ENCODE measurements at regions not wholly inside any gene's neighbourhood (a gene's known extent, or its start where the extent isn't known, plus 50 kb on each side); places are given as distances from the start of the nearest gene placed in this dataset.

DNA sequence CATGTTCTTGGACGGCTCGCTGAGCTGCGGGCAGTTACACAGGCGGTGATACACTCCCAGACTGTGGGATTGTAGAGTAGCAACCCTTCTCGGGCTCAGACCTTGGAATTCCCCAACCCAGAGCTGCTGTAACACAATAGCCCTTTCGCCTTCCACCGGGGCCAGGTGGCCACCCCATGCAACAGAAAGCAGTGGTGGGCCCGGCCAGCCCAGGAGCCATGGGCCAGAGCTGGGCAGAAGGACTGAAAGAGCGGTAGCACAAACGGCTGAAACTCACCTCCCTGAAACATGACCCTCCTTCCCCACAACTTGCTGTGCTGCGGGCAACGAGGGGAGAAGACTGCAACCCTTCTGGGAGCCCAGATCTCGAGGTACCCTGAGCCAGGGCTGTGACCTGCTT, 429.0 kb downstream of the SLITRK1 start:
- Histone ChIP-seq H2AFZ (ENCODE audit: insufficient read depth, low read depth, low read length, poor library complexity, severe bottlenecking) (no peak overlapping the region), H3K4me3 (ENCODE audit: control extremely low read depth in 1 of 5, extremely low read depth in 1 of 5, insufficient read depth in 1 of 5, low read depth in 2 of 5, low read length in 4 of 5) (no peak overlapping the region), H4K20me1 (ENCODE audit: control insufficient read depth, insufficient read depth, low read length, poor library complexity, severe bottlenecking) (no peaks in the 10 kb centered on the region), H3K27me3 (replicated peaks in 1 of 4; ENCODE audit: control extremely low read depth in 1 of 4, control insufficient read depth in 3 of 4, insufficient read depth in 4 of 4, low read length in 3 of 4) (no peaks in the 10 kb centered on the region), H3K4me2 (replicated peaks; ENCODE audit: low read depth, low read length, poor library complexity, severe bottlenecking) (no peak overlapping the region), H3K79me2 (ENCODE audit: control insufficient read depth, insufficient read depth, low read length) (no peaks in the 10 kb centered on the region), H3K9ac (ENCODE audit: low read length) (no peak overlapping the region), H3K36me3 (replicated peaks in 1 of 2; ENCODE audit: control extremely low read depth in 1 of 2, control insufficient read depth in 1 of 2, extremely low read depth in 1 of 2, insufficient read depth in 2 of 2, low read length in 1 of 2) (no peaks in the 10 kb centered on the region), H3K27ac (ENCODE audit: low read length in 2 of 2) (no peak overlapping the region), H3K9me3 (ENCODE audit: control extremely low read depth in 1 of 3, control insufficient read depth in 2 of 3, insufficient read depth in 1 of 3, low read length in 2 of 3) (peaks cover 0 to 20% (median 0%) of the 10 kb centered on the region in 3 donors), H3K4me1 (ENCODE audit: control insufficient read depth in 2 of 2, insufficient read depth in 2 of 2, low read length in 2 of 2) (no peaks in the 10 kb centered on the region)
- H3K9me3 Mint-ChIP-seq (ENCODE audit: insufficient read depth), result no peaks in the 10 kb centered on the region
- intact Hi-C loops (cut with micrococcal nuclease), result no loop called here
- no peaks in the 10 kb centered on the region for H3K27me3 Mint-ChIP-seq
- H3K27ac Mint-ChIP-seq, result no peak overlapping the region
- H3K4me3 Mint-ChIP-seq, result no peak overlapping the region
- ChIA-PET CTCF (no interaction called here), POLR2A (no interaction called here)
- TF ChIP-seq, protein P1, sequence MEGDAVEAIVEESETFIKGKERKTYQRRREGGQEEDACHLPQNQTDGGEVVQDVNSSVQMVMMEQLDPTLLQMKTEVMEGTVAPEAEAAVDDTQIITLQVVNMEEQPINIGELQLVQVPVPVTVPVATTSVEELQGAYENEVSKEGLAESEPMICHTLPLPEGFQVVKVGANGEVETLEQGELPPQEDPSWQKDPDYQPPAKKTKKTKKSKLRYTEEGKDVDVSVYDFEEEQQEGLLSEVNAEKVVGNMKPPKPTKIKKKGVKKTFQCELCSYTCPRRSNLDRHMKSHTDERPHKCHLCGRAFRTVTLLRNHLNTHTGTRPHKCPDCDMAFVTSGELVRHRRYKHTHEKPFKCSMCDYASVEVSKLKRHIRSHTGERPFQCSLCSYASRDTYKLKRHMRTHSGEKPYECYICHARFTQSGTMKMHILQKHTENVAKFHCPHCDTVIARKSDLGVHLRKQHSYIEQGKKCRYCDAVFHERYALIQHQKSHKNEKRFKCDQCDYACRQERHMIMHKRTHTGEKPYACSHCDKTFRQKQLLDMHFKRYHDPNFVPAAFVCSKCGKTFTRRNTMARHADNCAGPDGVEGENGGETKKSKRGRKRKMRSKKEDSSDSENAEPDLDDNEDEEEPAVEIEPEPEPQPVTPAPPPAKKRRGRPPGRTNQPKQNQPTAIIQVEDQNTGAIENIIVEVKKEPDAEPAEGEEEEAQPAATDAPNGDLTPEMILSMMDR (IDR thresholded peaks at IDR 0.05), result no peak
- TF ChIP-seq EZH2 (IDR thresholded peaks at IDR 0.05; ENCODE audit: borderline replicate concordance, insufficient read depth, low read depth, low read length, poor library complexity, severe bottlenecking), result no peak
- ATAC-seq (ENCODE audit: low read depth) (no peak), DNase-seq (no peak)
- no peaks in the 10 kb centered on the region for H3K4me1 Mint-ChIP-seq
- WGBS (ENCODE audit: insufficient coverage), result 87% methylated on average over 8 of the region's 13 CpGs

DNA sequence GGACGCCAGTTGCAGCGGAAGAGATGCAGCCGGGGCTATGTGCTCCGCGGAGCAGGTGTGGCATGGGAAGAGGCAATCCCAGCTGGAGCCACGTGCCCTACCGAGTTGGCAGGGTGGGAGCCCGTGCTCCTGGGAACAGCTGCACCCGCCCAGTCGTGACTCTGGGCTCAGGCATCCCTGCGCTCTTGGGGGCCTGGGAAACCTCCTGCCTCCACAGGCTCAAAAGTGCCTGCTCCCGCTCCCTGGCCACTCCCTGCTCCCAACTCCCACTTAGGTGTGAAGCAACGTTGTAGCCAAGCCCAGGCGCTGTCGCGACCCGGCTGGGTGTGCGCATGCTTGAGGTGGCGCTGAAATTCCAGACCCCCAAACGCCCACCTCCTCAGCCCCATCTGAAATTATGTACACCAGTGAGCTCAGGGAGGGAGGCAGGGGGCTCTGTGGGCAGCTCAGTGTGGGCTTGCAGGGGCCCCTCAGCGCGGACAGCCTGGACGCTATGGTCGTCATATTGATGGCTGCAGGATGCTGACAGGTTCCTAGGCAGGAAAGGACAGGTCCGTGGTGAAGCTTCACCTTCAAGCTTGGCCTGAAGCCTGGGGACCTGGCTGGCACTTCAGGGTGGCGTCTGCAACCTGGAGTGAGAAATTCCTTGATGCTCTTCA, 429.9 kb downstream of the SLITRK1 start:
- H3K27ac ChIP-seq (ENCODE audit: low read length in 2 of 2), result no peak overlapping the region
- WGBS (ENCODE audit: insufficient coverage), result 94% methylated on average over 26 of the region's 26 CpGs
- H3K9ac ChIP-seq (ENCODE audit: low read length), result no peak overlapping the region
- no peak for ATAC-seq (ENCODE audit: low read depth)
- DNase-seq, result no peak
- intact Hi-C loops (cut with micrococcal nuclease), result no loop called here
- H4K20me1 ChIP-seq (ENCODE audit: control insufficient read depth, insufficient read depth, low read length, poor library complexity, severe bottlenecking), result no peaks in the 10 kb centered on the region
- H3K4me3 ChIP-seq (ENCODE audit: control extremely low read depth in 1 of 5, extremely low read depth in 1 of 5, insufficient read depth in 1 of 5, low read depth in 2 of 5, low read length in 4 of 5), result no peak overlapping the region
- no peaks in the 10 kb centered on the region for H3K27me3 ChIP-seq (replicated peaks in 1 of 4; ENCODE audit: control extremely low read depth in 1 of 4, control insufficient read depth in 3 of 4, insufficient read depth in 4 of 4, low read length in 3 of 4)
- Mint-ChIP-seq H3K27ac (no peak overlapping the region), H3K9me3 (ENCODE audit: insufficient read depth) (no peaks in the 10 kb centered on the region), H3K27me3 (no peaks in the 10 kb centered on the region), H3K4me3 (no peak overlapping the region), H3K4me1 (no peaks in the 10 kb centered on the region)
- H3K4me2 ChIP-seq (replicated peaks; ENCODE audit: low read depth, low read length, poor library complexity, severe bottlenecking), result no peak overlapping the region
- H3K79me2 ChIP-seq (ENCODE audit: control insufficient read depth, insufficient read depth, low read length), result no peaks in the 10 kb centered on the region
- POLR2A ChIA-PET, result no interaction called here
- H3K4me1 ChIP-seq (ENCODE audit: control insufficient read depth in 2 of 2, insufficient read depth in 2 of 2, low read length in 2 of 2), result no peaks in the 10 kb centered on the region
- no peaks in the 10 kb centered on the region for H3K36me3 ChIP-seq (replicated peaks in 1 of 2; ENCODE audit: control extremely low read depth in 1 of 2, control insufficient read depth in 1 of 2, extremely low read depth in 1 of 2, insufficient read depth in 2 of 2, low read length in 1 of 2)
- H2AFZ ChIP-seq (ENCODE audit: insufficient read depth, low read depth, low read length, poor library complexity, severe bottlenecking), result no peak overlapping the region
- peaks cover 0 to 20% (median 0%) of the 10 kb centered on the region in 3 donors for H3K9me3 ChIP-seq (ENCODE audit: control extremely low read depth in 1 of 3, control insufficient read depth in 2 of 3, insufficient read depth in 1 of 3, low read length in 2 of 3)
- CTCF ChIA-PET, result no interaction called here
- no peak for TF ChIP-seq EZH2 (IDR thresholded peaks at IDR 0.05; ENCODE audit: borderline replicate concordance, insufficient read depth, low read depth, low read length, poor library complexity, severe bottlenecking)
- TF ChIP-seq, protein P1 (IDR thresholded peaks at IDR 0.05), result no peak
